ENCODE measurements at regions not wholly inside any gene's neighbourhood (a gene's known extent, or its start where the extent isn't known, plus 50 kb on each side); places are given as distances from the start of the nearest gene placed in this dataset.
A peak's percentile ranks its signal among the peaks of the same experiment; 100 is the strongest.

DNA sequence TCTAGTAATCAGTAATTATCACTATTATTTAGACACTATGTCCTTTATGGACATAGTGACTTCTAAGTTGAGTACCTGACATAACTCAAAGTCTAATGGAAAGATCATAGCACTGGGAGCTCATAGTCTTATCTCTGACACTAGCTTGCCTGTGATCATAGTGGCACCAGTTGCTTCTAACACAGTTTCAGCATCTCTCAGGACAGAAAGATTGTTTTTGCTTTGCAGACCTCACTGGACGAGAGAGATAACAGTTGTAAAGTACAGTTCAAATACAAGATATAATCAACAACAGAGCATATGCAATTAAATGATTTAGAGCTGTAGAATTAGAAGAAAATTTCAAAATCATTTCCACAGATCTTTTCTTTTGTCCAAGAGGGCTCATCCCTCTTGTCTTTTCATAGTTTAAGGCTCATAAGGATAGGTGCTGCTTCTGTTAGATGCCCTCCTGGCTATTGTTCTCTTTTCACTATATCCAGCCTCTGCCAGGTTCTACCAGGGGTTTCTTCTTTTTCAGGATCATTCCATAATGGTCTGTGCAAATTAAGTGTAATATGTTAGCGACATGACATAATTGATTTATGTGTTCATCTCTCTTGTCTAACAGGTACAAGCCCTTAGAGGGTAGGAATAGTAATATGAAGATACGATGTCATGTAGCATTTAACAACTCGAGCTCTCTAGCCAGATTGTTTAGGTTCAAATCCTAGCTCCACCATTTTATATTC is 1175.4 kb upstream of the TENM4 start:
- Histone ChIP-seq H3K9me3 (ENCODE audit: low read depth) (no peaks in the 10 kb centered on the region), H3K4me3 (no peak overlapping the region), H3K36me3 (no peaks in the 10 kb centered on the region), H3K27ac (no peak overlapping the region), H3K9ac (no peak overlapping the region), H3K4me2 (no peak overlapping the region), H3K4me1 (peaks cover 3% of the 10 kb centered on the region), H3K79me2 (ENCODE audit: low read depth) (no peaks in the 10 kb centered on the region), H3K27me3 (no peaks in the 10 kb centered on the region), H4K20me1 (ENCODE audit: low read depth) (no peaks in the 10 kb centered on the region), H2AFZ (replicated peaks) (no peak overlapping the region), H3F3A (ENCODE audit: low read depth) (no peaks in the 10 kb centered on the region)
- Mint-ChIP-seq H3K4me1 (no peaks in the 10 kb centered on the region), H3K4me3 (no peak overlapping the region), H3K27ac (no peak overlapping the region), H3K27me3 (ENCODE audit: insufficient read depth, low read depth) (no peaks in the 10 kb centered on the region), H3K36me3 (no peaks in the 10 kb centered on the region), H3K9me3 (no peaks in the 10 kb centered on the region)
- TF ChIP-seq, protein P1, sequence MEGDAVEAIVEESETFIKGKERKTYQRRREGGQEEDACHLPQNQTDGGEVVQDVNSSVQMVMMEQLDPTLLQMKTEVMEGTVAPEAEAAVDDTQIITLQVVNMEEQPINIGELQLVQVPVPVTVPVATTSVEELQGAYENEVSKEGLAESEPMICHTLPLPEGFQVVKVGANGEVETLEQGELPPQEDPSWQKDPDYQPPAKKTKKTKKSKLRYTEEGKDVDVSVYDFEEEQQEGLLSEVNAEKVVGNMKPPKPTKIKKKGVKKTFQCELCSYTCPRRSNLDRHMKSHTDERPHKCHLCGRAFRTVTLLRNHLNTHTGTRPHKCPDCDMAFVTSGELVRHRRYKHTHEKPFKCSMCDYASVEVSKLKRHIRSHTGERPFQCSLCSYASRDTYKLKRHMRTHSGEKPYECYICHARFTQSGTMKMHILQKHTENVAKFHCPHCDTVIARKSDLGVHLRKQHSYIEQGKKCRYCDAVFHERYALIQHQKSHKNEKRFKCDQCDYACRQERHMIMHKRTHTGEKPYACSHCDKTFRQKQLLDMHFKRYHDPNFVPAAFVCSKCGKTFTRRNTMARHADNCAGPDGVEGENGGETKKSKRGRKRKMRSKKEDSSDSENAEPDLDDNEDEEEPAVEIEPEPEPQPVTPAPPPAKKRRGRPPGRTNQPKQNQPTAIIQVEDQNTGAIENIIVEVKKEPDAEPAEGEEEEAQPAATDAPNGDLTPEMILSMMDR (IDR thresholded peaks at IDR 0.05) = no peak
- TF ChIP-seq EZH2phosphoT487 (IDR thresholded peaks at IDR 0.05) (no peak), EZH2 (IDR thresholded peaks at IDR 0.05) (no peak)
- no peak for DNase-seq (ENCODE audit: low spot score)

- no peaks in the 10 kb centered on the region for H3F3A ChIP-seq (ENCODE audit: low read depth)
- no peak overlapping the region for H3K4me2 ChIP-seq
- no peaks in the 10 kb centered on the region for H3K36me3 ChIP-seq
- no peaks in the 10 kb centered on the region for H3K27me3 Mint-ChIP-seq (ENCODE audit: insufficient read depth, low read depth)
- peak; percentile 39 for DNase-seq (ENCODE audit: low spot score)
- H3K9ac ChIP-seq = no peak overlapping the region
- H3K27me3 ChIP-seq = no peaks in the 10 kb centered on the region
- H4K20me1 ChIP-seq (ENCODE audit: low read depth) = no peaks in the 10 kb centered on the region
- no peaks in the 10 kb centered on the region for H3K79me2 ChIP-seq (ENCODE audit: low read depth)
- no peaks in the 10 kb centered on the region for H3K36me3 Mint-ChIP-seq
- H3K4me3 ChIP-seq = no peak overlapping the region
- H2AFZ ChIP-seq (replicated peaks) = no peak overlapping the region
- no peaks in the 10 kb centered on the region for H3K9me3 Mint-ChIP-seq
- H3K4me1 ChIP-seq = peaks cover 13% of the 10 kb centered on the region
- H3K9me3 ChIP-seq (ENCODE audit: low read depth) = no peaks in the 10 kb centered on the region
- peaks cover 5% of the 10 kb centered on the region for H3K4me1 Mint-ChIP-seq
- TF ChIP-seq EZH2phosphoT487 (IDR thresholded peaks at IDR 0.05) (no peak), EZH2 (IDR thresholded peaks at IDR 0.05) (no peak)
- TF ChIP-seq, protein P1 (IDR thresholded peaks at IDR 0.05) = no peak
- H3K4me3 Mint-ChIP-seq = no peak overlapping the region
- no peak overlapping the region for H3K27ac Mint-ChIP-seq
- peak overlapping the region; percentile 2 for H3K27ac ChIP-seq
Measured at GRCh38 chr11:80613655-80614054, 1172.8 kb upstream of the TENM4 start.

- Histone ChIP-seq H3K36me3 (no peaks in the 10 kb centered on the region), H3K27me3 (no peaks in the 10 kb centered on the region), H3K4me3 (no peak overlapping the region), H3K9me3 (ENCODE audit: low read depth) (no peaks in the 10 kb centered on the region), H3K9ac (no peak overlapping the region), H3K4me1 (peaks cover 26% of the 10 kb centered on the region), H3F3A (ENCODE audit: low read depth) (peaks cover 5% of the 10 kb centered on the region), H3K4me2 (no peak overlapping the region), H3K79me2 (ENCODE audit: low read depth) (no peaks in the 10 kb centered on the region), H4K20me1 (ENCODE audit: low read depth) (no peaks in the 10 kb centered on the region), H2AFZ (replicated peaks) (no peak overlapping the region), H3K27ac (no peak overlapping the region)
- Mint-ChIP-seq H3K27me3 (ENCODE audit: insufficient read depth, low read depth) (no peaks in the 10 kb centered on the region), H3K36me3 (no peaks in the 10 kb centered on the region), H3K4me1 (peaks cover 13% of the 10 kb centered on the region), H3K4me3 (no peak overlapping the region), H3K27ac (no peak overlapping the region), H3K9me3 (no peaks in the 10 kb centered on the region)
- TF ChIP-seq EZH2phosphoT487 (IDR thresholded peaks at IDR 0.05) (no peak), EZH2 (IDR thresholded peaks at IDR 0.05) (no peak)
- TF ChIP-seq, protein P1 (IDR thresholded peaks at IDR 0.05) = no peak
- peak; percentile 33 for DNase-seq (ENCODE audit: low spot score)
Measured at GRCh38 chr11:80610516-80610915, 1169.7 kb upstream of the TENM4 start.

All from neural progenitor cell (in vitro differentiated cells).